ENCODE measurements at regions not wholly inside any gene's neighbourhood (a gene's known extent, or its start where the extent isn't known, plus 50 kb on each side); places are given as distances from the start of the nearest gene placed in this dataset.

- TF ChIP-seq CTCF (IDR thresholded peaks at IDR 0.05), result no peak
- no peak for TF ChIP-seq POLR2A (IDR thresholded peaks at IDR 0.05)
- TF ChIP-seq EP300 (IDR thresholded peaks at IDR 0.05), result no peak
- no peak for TF ChIP-seq POLR2AphosphoS5 (IDR thresholded peaks at IDR 0.05)
Observed at GRCh38 chr9:107163370-107163769, 119.7 kb upstream of the RAD23B start.

Measured in sigmoid colon (tissue), 4 donors.